Loucy (cell line): ENCODE measurements at regions not wholly inside any gene's neighbourhood (a gene's known extent, or its start where the extent isn't known, plus 50 kb on each side); places are given as distances from the start of the nearest gene placed in this dataset.

Experiments used
- H2AFZ ChIP-seq: fragments of 200-600 bp; sonication (generic); 2 replicates; pipeline ENCODE4 v1.6.0; 2016; ENCODE audit warnings: antibody characterized with exemption, mild to moderate bottlenecking, low read length, moderate library complexity
- H3F3A ChIP-seq: fragments of 200-600 bp; 2 replicates; pipeline ENCODE4 v1.6.0; 2016; ENCODE audit warnings: antibody characterized with exemption, low read depth, mild to moderate bottlenecking
- H3K27me3 ChIP-seq: fragments of 200-600 bp; sonication (generic); 2 replicates; pipeline ENCODE4 v1.6.1; 2014; ENCODE audit warnings: low read length, mild to moderate bottlenecking; ENCODE audit not compliant: insufficient read depth, poor library complexity, severe bottlenecking
- H3K36me3 ChIP-seq: fragments of 200-600 bp; sonication (generic); 2 replicates; pipeline ENCODE4 v1.6.1; 2016; ENCODE audit warnings: low read length; ENCODE audit not compliant: insufficient read depth
- H3K4me1 ChIP-seq: fragments of 200-600 bp; sonication (generic); 2 replicates; pipeline ENCODE4 v1.5.1; 2014; ENCODE audit warnings: low read length, mild to moderate bottlenecking; ENCODE audit not compliant: insufficient read depth, poor library complexity, severe bottlenecking
- H3K4me2 ChIP-seq: fragments of 200-600 bp; sonication (generic); 2 replicates; pipeline ENCODE4 v1.6.0; 2014; ENCODE audit warnings: antibody characterized with exemption, low read length, low read depth, mild to moderate bottlenecking; ENCODE audit not compliant: poor library complexity, severe bottlenecking
- H3K4me3 ChIP-seq: fragments of 200-600 bp; sonication (generic); 2 replicates; pipeline ENCODE4 v1.5.1; 2014; ENCODE audit warnings: low read length, mild to moderate bottlenecking, mixed read lengths; ENCODE audit not compliant: poor library complexity, severe bottlenecking
- H3K79me2 ChIP-seq: fragments of 200-600 bp; sonication (generic); 2 replicates; pipeline ENCODE4 v1.6.1; 2014; ENCODE audit warnings: low read length; ENCODE audit not compliant: insufficient read depth
- H3K9ac ChIP-seq: fragments of 200-600 bp; sonication (generic); 2 replicates; pipeline ENCODE4 v1.6.0; 2014; ENCODE audit warnings: mild to moderate bottlenecking, low read depth, low read length, moderate library complexity; ENCODE audit not compliant: poor library complexity, severe bottlenecking
- H3K9me2 ChIP-seq: fragments of 200-600 bp; sonication (generic); replicated peaks from 2 replicates; pipeline ENCODE4 v1.6.1; 2016; ENCODE audit warnings: low read depth, low read length, mixed read lengths
- H3K9me3 ChIP-seq: fragments of 200-600 bp; sonication (generic); 2 replicates; pipeline ENCODE4 v1.6.1; 2014; ENCODE audit warnings: mild to moderate bottlenecking, antibody characterized with exemption, low read length, low read depth; ENCODE audit not compliant: insufficient read depth
- H4K20me1 ChIP-seq: fragments of 200-600 bp; sonication (generic); 2 replicates; pipeline ENCODE4 v1.6.0; 2014; ENCODE audit warnings: antibody characterized with exemption, low read length, mild to moderate bottlenecking; ENCODE audit not compliant: insufficient read depth, poor library complexity, severe bottlenecking
- EZH2phosphoT487 ChIP-seq: fragments of 200-600 bp; IDR thresholded peaks from 2 replicates; pipeline ENCODE4 v1.6.1; 2018; ENCODE audit warnings: antibody characterized with exemption, mild to moderate bottlenecking, moderate library complexity, borderline replicate concordance
- TF ChIP-seq, protein P1 (sequence below): fragments of 200-600 bp; sonication (generic); conservative IDR thresholded peaks from 2 replicates; pipeline ENCODE4 v1.5.1; 2014; ENCODE audit warnings: mild to moderate bottlenecking, antibody characterized with exemption, low read length

DNA sequence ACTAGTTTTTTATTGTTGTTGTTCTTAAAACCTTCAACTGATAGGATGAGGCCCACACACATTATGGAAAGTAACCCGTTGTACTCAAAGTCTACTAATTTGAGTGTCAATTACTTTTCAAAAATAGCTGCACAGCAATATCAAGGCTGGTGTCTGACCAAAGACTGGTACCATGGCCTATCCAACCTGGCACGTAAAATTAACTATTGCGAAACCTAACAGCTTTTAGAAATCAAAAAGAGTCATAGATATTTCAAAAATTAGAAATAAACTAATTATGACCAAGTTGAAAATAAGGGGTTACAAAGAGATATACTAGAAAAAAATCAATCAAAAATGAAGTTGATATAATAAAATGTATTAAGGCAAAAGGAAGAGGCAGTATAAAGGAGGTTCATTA is 501.5 kb upstream of the SLC8A1 start:
- H3K79me2 ChIP-seq, result no peaks in the 10 kb centered on the region
- H3K36me3 ChIP-seq, result no peaks in the 10 kb centered on the region
- no peak overlapping the region for H3K4me2 ChIP-seq
- no peak overlapping the region for H3K9ac ChIP-seq
- no peak for TF ChIP-seq EZH2phosphoT487
- TF ChIP-seq, protein P1, sequence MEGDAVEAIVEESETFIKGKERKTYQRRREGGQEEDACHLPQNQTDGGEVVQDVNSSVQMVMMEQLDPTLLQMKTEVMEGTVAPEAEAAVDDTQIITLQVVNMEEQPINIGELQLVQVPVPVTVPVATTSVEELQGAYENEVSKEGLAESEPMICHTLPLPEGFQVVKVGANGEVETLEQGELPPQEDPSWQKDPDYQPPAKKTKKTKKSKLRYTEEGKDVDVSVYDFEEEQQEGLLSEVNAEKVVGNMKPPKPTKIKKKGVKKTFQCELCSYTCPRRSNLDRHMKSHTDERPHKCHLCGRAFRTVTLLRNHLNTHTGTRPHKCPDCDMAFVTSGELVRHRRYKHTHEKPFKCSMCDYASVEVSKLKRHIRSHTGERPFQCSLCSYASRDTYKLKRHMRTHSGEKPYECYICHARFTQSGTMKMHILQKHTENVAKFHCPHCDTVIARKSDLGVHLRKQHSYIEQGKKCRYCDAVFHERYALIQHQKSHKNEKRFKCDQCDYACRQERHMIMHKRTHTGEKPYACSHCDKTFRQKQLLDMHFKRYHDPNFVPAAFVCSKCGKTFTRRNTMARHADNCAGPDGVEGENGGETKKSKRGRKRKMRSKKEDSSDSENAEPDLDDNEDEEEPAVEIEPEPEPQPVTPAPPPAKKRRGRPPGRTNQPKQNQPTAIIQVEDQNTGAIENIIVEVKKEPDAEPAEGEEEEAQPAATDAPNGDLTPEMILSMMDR, result no peak
- H3F3A ChIP-seq, result no peaks in the 10 kb centered on the region
- no peak overlapping the region for H3K4me3 ChIP-seq
- no peak overlapping the region for H2AFZ ChIP-seq
- H3K4me1 ChIP-seq, result peaks cover 15% of the 10 kb centered on the region
- H3K27me3 ChIP-seq, result no peaks in the 10 kb centered on the region
- no peaks in the 10 kb centered on the region for H4K20me1 ChIP-seq
- no peaks in the 10 kb centered on the region for H3K9me3 ChIP-seq
- no peaks in the 10 kb centered on the region for H3K9me2 ChIP-seq

DNA sequence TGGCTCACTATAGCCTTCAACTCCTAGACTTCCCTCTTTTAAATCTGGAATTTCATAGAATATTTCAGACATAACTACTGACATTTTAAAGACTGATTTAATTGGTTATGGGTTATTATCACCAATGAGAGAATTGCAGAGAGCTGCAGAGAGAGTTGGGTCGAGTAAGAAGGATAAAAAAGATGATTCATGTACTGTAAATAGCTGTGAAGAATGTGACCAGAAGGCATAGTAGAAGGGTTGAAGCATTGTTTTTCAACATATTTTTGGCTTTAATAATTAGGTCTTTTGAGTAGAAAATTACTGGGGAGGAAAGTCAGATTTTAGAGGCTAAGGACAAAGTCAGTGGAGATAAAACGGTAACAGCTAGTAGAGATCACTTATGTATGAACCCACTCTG is 503.2 kb upstream of the SLC8A1 start:
- Histone ChIP-seq H3K9ac (no peak overlapping the region), H2AFZ (no peak overlapping the region), H3K9me3 (no peaks in the 10 kb centered on the region), H3K27me3 (no peaks in the 10 kb centered on the region), H3K4me2 (no peak overlapping the region), H3F3A (no peaks in the 10 kb centered on the region), H4K20me1 (no peaks in the 10 kb centered on the region), H3K4me3 (no peak overlapping the region), H3K36me3 (no peaks in the 10 kb centered on the region), H3K4me1 (peaks cover 15% of the 10 kb centered on the region), H3K79me2 (no peaks in the 10 kb centered on the region), H3K9me2 (no peaks in the 10 kb centered on the region)
- TF ChIP-seq, protein P1, result no peak
- TF ChIP-seq EZH2phosphoT487, result no peak

DNA sequence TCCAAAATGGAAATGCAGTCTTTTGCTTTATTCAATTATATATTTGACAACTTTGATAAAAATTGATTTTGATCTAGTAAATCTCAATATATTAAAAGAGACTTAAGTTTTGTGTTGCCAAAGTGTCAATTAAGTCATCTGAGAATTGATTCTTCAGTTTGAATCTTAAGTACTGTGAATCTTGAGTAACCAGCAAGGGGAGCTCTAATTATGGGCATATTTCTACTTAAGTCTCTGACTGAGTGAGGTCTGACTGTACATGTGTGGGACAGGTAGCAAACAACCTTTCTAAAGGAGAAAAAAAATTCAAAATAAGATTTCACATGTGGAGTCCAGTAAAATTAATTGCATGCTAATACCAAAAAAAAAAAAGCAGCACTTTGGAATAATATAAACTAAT is 503.7 kb upstream of the SLC8A1 start:
- Histone ChIP-seq H3K4me3 (no peak overlapping the region), H3K4me1 (peaks cover 15% of the 10 kb centered on the region), H3K4me2 (no peak overlapping the region), H2AFZ (no peak overlapping the region), H3K9ac (no peak overlapping the region), H3K36me3 (no peaks in the 10 kb centered on the region), H4K20me1 (no peaks in the 10 kb centered on the region), H3K79me2 (no peaks in the 10 kb centered on the region), H3K9me2 (no peaks in the 10 kb centered on the region), H3K27me3 (no peaks in the 10 kb centered on the region), H3K9me3 (no peaks in the 10 kb centered on the region), H3F3A (no peaks in the 10 kb centered on the region)
- TF ChIP-seq EZH2phosphoT487, result no peak
- TF ChIP-seq, protein P1, result peak; percentile 44
